ENCODE measurements at regions not wholly inside any gene's neighbourhood (a gene's known extent, or its start where the extent isn't known, plus 50 kb on each side); places are given as distances from the start of the nearest gene placed in this dataset.

GRCh38 chr1:234954613-234955012 lies 174.0 kb downstream of the TOMM20 start:
- TF ChIP-seq CTCF (IDR thresholded peaks at IDR 0.05) = no peak
- no peak for TF ChIP-seq POLR2A (IDR thresholded peaks at IDR 0.05)
